ENCODE measurements at regions not wholly inside any gene's neighbourhood (a gene's known extent, or its start where the extent isn't known, plus 50 kb on each side); places are given as distances from the start of the nearest gene placed in this dataset.
A peak's percentile ranks its signal among the peaks of the same experiment; 100 is the strongest.

GRCh38 chr2:11071939-11072338 is 83.3 kb upstream of the SLC66A3 start:
- H3K9me3 ChIP-seq (ENCODE audit: control insufficient read depth in 2 of 3, insufficient read depth in 1 of 3, low read length in 3 of 3) = no peaks in the 10 kb centered on the region

GRCh38 chr2:11072550-11072949 is 82.7 kb upstream of the SLC66A3 start:
- Histone ChIP-seq H3K27me3 (ENCODE audit: control insufficient read depth, insufficient read depth, low read length) (no peaks in the 10 kb centered on the region), H3K4me1 (ENCODE audit: control insufficient read depth in 2 of 3, insufficient read depth in 2 of 3, low read depth in 1 of 3, low read length in 3 of 3) (no peaks in the 10 kb centered on the region), H3K27ac (ENCODE audit: low read depth in 2 of 2, low read length in 2 of 2) (no peak overlapping the region), H3K9me3 (ENCODE audit: control insufficient read depth in 2 of 3, insufficient read depth in 1 of 3, low read length in 3 of 3) (no peaks in the 10 kb centered on the region), H3K9ac (ENCODE audit: low read length in 3 of 3) (no peak overlapping the region), H3K36me3 (ENCODE audit: control insufficient read depth in 2 of 3, insufficient read depth in 3 of 3, low read length in 3 of 3) (no peaks in the 10 kb centered on the region), H3K4me3 (ENCODE audit: low read length in 3 of 3) (no peak overlapping the region)
- FAIRE-seq = no peak
- DNase-seq = no peak
- no peak for TF ChIP-seq CTCF (IDR thresholded peaks at IDR 0.05; ENCODE audit: borderline replicate concordance, extremely low read depth, insufficient read depth)
- intact Hi-C loops (cut with DNase I) = no loop called here

More at GRCh38 chr2:11071939-11072338, 83.3 kb upstream of the SLC66A3 start:
- no peak for FAIRE-seq
- Histone ChIP-seq H3K9ac (ENCODE audit: low read length in 3 of 3) (no peak overlapping the region), H3K27ac (ENCODE audit: low read depth in 2 of 2, low read length in 2 of 2) (no peak overlapping the region), H3K36me3 (ENCODE audit: control insufficient read depth in 2 of 3, insufficient read depth in 3 of 3, low read length in 3 of 3) (no peaks in the 10 kb centered on the region), H3K4me1 (ENCODE audit: control insufficient read depth in 2 of 3, insufficient read depth in 2 of 3, low read depth in 1 of 3, low read length in 3 of 3) (no peaks in the 10 kb centered on the region), H3K27me3 (ENCODE audit: control insufficient read depth, insufficient read depth, low read length) (no peaks in the 10 kb centered on the region), H3K4me3 (ENCODE audit: low read length in 3 of 3) (no peak overlapping the region)
- no peak for DNase-seq
- intact Hi-C loops (cut with DNase I) = no loop called here
- no peak for TF ChIP-seq CTCF (IDR thresholded peaks at IDR 0.05; ENCODE audit: borderline replicate concordance, extremely low read depth, insufficient read depth)

GRCh38 chr2:11073251-11073650 is 82.0 kb upstream of the SLC66A3 start:
- Histone ChIP-seq H3K36me3 (ENCODE audit: control insufficient read depth in 2 of 3, insufficient read depth in 3 of 3, low read length in 3 of 3) (no peaks in the 10 kb centered on the region), H3K27me3 (ENCODE audit: control insufficient read depth, insufficient read depth, low read length) (no peaks in the 10 kb centered on the region), H3K4me3 (ENCODE audit: low read length in 3 of 3) (no peak overlapping the region), H3K4me1 (ENCODE audit: control insufficient read depth in 2 of 3, insufficient read depth in 2 of 3, low read depth in 1 of 3, low read length in 3 of 3) (no peaks in the 10 kb centered on the region), H3K27ac (ENCODE audit: low read depth in 2 of 2, low read length in 2 of 2) (no peak overlapping the region), H3K9me3 (ENCODE audit: control insufficient read depth in 2 of 3, insufficient read depth in 1 of 3, low read length in 3 of 3) (no peaks in the 10 kb centered on the region), H3K9ac (ENCODE audit: low read length in 3 of 3) (no peak overlapping the region)
- DNase-seq = peak in 4 of 5 donors; percentile 72 to 83 (median 78)
- intact Hi-C loops (cut with DNase I) = no loop called here
- no peak for FAIRE-seq
- TF ChIP-seq CTCF (IDR thresholded peaks at IDR 0.05; ENCODE audit: borderline replicate concordance, extremely low read depth, insufficient read depth) = peak; percentile 16

- Histone ChIP-seq H3K4me1 (ENCODE audit: control insufficient read depth in 2 of 3, insufficient read depth in 2 of 3, low read depth in 1 of 3, low read length in 3 of 3) (no peaks in the 10 kb centered on the region), H3K9ac (ENCODE audit: low read length in 3 of 3) (no peak overlapping the region), H3K36me3 (ENCODE audit: control insufficient read depth in 2 of 3, insufficient read depth in 3 of 3, low read length in 3 of 3) (no peaks in the 10 kb centered on the region), H3K4me3 (ENCODE audit: low read length in 3 of 3) (no peak overlapping the region), H3K27ac (ENCODE audit: low read depth in 2 of 2, low read length in 2 of 2) (no peak overlapping the region), H3K9me3 (ENCODE audit: control insufficient read depth in 2 of 3, insufficient read depth in 1 of 3, low read length in 3 of 3) (no peaks in the 10 kb centered on the region), H3K27me3 (ENCODE audit: control insufficient read depth, insufficient read depth, low read length) (no peaks in the 10 kb centered on the region)
- DNase-seq (peak in 1 of 5 donors; percentile 22), FAIRE-seq (no peak)
- no peak for TF ChIP-seq CTCF (IDR thresholded peaks at IDR 0.05; ENCODE audit: borderline replicate concordance, extremely low read depth, insufficient read depth)
- intact Hi-C loops (cut with DNase I) = no loop called here
Observed at GRCh38 chr2:11073776-11074175, 81.5 kb upstream of the SLC66A3 start.
